Mucosa of descending colon (tissue), 3 donors: ENCODE measurements at regions not wholly inside any gene's neighbourhood (a gene's known extent, or its start where the extent isn't known, plus 50 kb on each side); places are given as distances from the start of the nearest gene placed in this dataset.

Experiments used
- ATAC-seq: fragments of 200-7000 bp; cut with Tn5 transposase; one replicate; pipeline ENCODE4 v1.9.1; 2020; ENCODE audit warnings: mild to moderate bottlenecking, moderate library complexity
- DNase-seq, 3 donors: peaks; one replicate each; pipeline ENCODE4 v3.0.0-alpha.2; 2020
- H3K36me3 ChIP-seq: fragments of 200-600 bp; one replicate; pipeline ENCODE4 v1.8.0; 2021; ENCODE audit warnings: low read depth, mild to moderate bottlenecking
- H3K4me1 ChIP-seq: fragments of 200-600 bp; one replicate; pipeline ENCODE4 v1.8.0; 2021; ENCODE audit warnings: low read depth, mild to moderate bottlenecking
- H3K4me3 ChIP-seq: fragments of 200-600 bp; one replicate; pipeline ENCODE4 v1.8.0; 2021; ENCODE audit warnings: mild to moderate bottlenecking
- H3K9me3 ChIP-seq: fragments of 200-600 bp; one replicate; pipeline ENCODE4 v1.8.0; 2021; ENCODE audit warnings: mild to moderate bottlenecking
- intact Hi-C, 2 donors: fragments of 100-400 bp; cut with DNase I in 1 of 2; cut with micrococcal nuclease in 1 of 2; formaldehyde crosslinking; loops; one replicate each; pipeline versions ENCODE4 v1.11.0 to v1.11.1; 2022; cut with DNase I, micrococcal nuclease
- TF ChIP-seq, protein P1 (sequence below): fragments of 200-600 bp; IDR thresholded peaks from one replicate; pipeline ENCODE4 v1.8.0; 2022; ENCODE audit warnings: antibody characterized with exemption, mild to moderate bottlenecking
- donor health status: DM: no; HTN: no; CAD: no; lungs with moderate emphysema.
- donor health status: DM: no; HTN: no; CAD: no.
- donor health status: DM: no; HTN: yes; CAD: no.

DNA sequence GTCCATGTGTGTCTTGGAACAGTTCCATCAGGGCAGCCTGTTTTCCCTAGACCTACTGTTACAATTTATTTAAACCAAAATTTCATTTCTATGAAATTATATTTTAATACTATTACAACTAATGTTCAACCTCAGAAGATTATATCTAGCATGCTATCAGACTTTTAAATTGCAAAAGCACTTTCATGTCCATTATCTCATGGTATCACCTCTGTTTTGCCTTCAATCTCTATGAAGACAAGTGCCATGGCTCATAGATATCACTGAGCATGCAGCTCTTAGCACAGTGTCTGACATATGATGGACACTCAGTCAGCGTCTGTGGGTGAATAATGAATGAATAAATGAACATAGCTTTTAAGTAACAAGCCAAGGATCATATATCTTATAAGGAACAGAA is 288.8 kb downstream of the RAD51AP2 start:
- ATAC-seq: no peak
- intact Hi-C loops: no loop called here
- Histone ChIP-seq H3K4me1 (no peaks in the 10 kb centered on the region), H3K4me3 (no peak overlapping the region), H3K9me3 (no peaks in the 10 kb centered on the region), H3K36me3 (no peaks in the 10 kb centered on the region)
- TF ChIP-seq, protein P1, sequence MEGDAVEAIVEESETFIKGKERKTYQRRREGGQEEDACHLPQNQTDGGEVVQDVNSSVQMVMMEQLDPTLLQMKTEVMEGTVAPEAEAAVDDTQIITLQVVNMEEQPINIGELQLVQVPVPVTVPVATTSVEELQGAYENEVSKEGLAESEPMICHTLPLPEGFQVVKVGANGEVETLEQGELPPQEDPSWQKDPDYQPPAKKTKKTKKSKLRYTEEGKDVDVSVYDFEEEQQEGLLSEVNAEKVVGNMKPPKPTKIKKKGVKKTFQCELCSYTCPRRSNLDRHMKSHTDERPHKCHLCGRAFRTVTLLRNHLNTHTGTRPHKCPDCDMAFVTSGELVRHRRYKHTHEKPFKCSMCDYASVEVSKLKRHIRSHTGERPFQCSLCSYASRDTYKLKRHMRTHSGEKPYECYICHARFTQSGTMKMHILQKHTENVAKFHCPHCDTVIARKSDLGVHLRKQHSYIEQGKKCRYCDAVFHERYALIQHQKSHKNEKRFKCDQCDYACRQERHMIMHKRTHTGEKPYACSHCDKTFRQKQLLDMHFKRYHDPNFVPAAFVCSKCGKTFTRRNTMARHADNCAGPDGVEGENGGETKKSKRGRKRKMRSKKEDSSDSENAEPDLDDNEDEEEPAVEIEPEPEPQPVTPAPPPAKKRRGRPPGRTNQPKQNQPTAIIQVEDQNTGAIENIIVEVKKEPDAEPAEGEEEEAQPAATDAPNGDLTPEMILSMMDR: no peak
- no peak for DNase-seq

DNA sequence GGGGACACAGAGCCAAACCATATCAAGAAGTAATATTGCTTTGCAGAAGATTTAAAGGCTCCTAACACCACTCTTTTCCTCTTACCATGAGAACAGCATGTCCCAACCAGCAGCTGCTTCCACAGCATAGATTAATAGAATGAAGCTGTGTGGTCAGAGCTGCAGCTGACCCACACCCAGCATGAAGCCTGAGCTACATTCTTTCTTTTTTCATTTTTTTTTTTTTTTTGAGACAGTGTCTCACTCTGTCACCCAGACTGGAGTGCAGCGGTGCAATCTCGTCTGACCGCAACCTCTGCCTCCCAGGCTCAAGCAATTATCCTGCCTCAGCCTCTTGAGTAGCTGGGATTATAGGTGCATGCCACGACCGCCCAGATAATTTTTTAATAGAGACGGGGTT is 289.8 kb downstream of the RAD51AP2 start:
- TF ChIP-seq, protein P1: no peak
- DNase-seq (no peak), ATAC-seq (no peak)
- H3K4me3 ChIP-seq: no peak overlapping the region
- no peaks in the 10 kb centered on the region for H3K4me1 ChIP-seq
- intact Hi-C loops: no loop called here
- no peaks in the 10 kb centered on the region for H3K36me3 ChIP-seq
- H3K9me3 ChIP-seq: no peaks in the 10 kb centered on the region

DNA sequence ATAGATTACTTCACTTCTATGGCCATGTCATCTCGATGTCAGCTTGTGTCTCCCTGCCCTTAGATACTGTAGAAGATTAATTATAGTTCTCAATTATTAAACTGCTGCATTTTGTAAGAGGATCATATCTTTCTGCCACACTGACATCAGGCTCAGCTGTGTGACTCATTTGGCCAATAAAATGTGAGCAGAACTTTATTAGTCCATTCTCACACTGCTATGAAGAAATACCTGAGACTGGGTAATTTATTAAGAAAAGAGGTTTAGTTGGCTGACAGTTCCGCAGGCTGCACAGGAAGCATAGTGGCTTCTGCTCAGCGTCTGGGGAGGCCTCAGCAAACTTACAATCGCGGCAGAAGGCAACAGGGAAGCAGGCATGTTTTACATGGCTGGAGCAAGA is 290.4 kb downstream of the RAD51AP2 start:
- no peaks in the 10 kb centered on the region for H3K36me3 ChIP-seq
- ATAC-seq: no peak
- no peak for DNase-seq
- TF ChIP-seq, protein P1: no peak
- intact Hi-C loops: no loop called here
- no peaks in the 10 kb centered on the region for H3K9me3 ChIP-seq
- no peaks in the 10 kb centered on the region for H3K4me1 ChIP-seq
- H3K4me3 ChIP-seq: no peak overlapping the region

DNA sequence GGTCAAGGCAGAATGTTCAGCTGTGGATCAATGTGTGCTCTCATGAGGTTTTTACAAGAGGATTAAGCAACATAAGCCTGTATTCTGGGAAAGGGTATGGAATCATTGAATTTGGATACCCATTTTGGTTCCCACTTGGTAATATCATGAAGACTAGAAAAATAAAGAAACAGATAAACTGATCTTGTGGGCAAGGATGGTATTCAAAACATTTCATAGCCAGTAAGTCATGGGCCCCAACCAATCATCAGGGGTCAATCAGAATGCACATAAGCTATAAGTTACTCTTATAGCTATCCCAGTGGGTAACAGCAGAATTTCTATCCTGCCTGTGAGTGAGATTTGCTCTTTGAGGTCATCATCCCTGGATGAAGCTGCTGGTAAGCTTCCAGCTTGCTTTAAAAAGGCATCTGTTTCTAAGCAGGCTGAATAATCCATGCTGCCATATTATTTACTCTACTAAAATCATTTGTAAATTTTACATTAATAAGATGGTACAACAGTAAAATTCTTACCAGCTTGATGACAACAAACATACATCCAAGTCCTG is 291.2 kb downstream of the RAD51AP2 start:
- ATAC-seq (no peak), DNase-seq (no peak)
- no peak overlapping the region for H3K4me3 ChIP-seq
- H3K36me3 ChIP-seq: no peaks in the 10 kb centered on the region
- H3K4me1 ChIP-seq: no peaks in the 10 kb centered on the region
- H3K9me3 ChIP-seq: no peaks in the 10 kb centered on the region
- TF ChIP-seq, protein P1: no peak
- intact Hi-C loops: no loop called here

DNA sequence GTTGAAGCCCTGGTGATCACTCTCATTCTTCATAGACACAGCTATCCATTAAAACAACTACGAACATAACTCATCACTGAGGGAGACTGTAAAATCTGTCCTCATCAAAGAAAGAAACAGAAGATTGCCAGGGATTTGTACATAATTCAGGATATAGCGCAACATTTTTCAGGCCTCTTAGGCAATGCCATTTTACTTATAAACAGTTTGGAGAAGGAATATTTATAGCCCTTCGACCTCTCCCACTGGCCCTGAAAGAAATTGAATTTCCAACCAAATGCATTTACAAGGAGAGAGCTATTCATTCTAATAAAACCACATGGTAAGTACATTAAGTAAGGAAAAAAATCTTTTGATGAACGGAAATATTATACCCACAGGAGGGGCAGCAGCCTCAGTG is 295.0 kb downstream of the RAD51AP2 start:
- Histone ChIP-seq H3K4me1 (no peaks in the 10 kb centered on the region), H3K4me3 (no peak overlapping the region), H3K36me3 (no peaks in the 10 kb centered on the region), H3K9me3 (no peaks in the 10 kb centered on the region)
- ATAC-seq: no peak
- TF ChIP-seq, protein P1: no peak
- intact Hi-C loops: no loop called here
- no peak for DNase-seq

DNA sequence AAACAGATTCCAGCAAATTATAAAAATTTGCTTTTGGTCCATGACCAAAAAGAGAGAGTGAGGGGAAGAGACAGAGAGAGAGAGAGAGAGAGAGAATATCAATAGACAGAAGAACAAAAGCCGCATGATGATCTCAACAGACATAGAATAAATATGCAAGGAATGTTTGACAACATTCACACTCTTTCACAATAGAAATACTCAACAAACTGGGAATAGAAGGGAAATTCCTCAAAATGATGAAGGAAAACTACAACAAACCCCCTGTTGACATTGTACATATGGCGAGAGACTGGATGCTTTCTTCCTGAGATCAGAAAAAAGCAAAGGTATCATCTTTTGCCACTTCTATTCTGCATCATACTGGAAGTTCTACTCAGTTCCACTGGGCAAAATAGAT is 309.7 kb downstream of the RAD51AP2 start:
- H3K4me3 ChIP-seq: no peak overlapping the region
- H3K36me3 ChIP-seq: no peaks in the 10 kb centered on the region
- H3K9me3 ChIP-seq: no peaks in the 10 kb centered on the region
- TF ChIP-seq, protein P1: no peak
- H3K4me1 ChIP-seq: no peaks in the 10 kb centered on the region
- intact Hi-C loops: no loop called here
- no peak for DNase-seq
- ATAC-seq: no peak
